T-helper 2 cell (primary cell): ENCODE measurements at regions not wholly inside any gene's neighbourhood (a gene's known extent, or its start where the extent isn't known, plus 50 kb on each side); places are given as distances from the start of the nearest gene placed in this dataset.

Source experiments
- DNase-seq, 5 experiments: peaks; one replicate each; pipeline versions ENCODE4 v3.0.0 to v3.0.0-alpha.2; 2012 to 2022

GRCh38 chr2:7225848-7226247 is 308.6 kb downstream of the RNF144A start:
- DNase-seq = no peak

DNA sequence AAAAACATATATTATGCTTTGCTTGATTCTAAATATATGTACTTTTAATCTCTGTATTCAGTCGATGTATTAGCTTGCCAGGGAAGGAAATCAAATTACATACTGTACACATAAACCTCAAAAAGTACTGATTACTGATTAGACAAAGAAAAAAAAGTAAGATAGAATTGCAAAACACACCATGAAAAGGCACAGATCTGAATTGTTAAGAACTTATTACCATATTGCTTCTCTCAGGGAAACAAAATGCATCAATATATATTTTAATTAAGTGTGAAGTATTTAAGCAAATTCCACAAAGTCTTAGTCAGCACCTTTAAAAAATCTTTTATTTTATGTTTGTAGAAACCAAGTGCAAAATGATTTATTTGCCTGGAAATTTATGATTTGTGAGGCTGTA is 309.3 kb downstream of the RNF144A start:
- no peak for DNase-seq

DNA sequence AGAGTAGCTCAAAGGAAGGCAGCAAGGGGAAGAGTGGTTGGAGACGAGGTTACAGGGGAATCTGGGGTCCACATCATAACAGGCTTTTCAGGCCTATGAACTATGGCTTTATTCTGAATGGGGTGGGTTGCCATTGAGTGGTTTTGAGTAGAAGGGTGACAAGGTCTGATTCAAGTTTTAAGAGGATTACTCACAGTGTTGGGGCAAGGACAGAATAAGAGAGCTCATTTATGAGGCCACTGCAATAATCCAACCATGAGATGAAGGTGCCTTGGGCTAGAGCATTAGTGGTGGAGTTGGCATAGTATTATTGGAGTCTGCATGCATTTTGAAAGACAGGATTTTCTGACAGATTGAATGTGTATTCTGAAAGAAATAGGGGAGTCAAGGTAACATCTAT is 315.9 kb downstream of the RNF144A start:
- DNase-seq = no peak

DNA sequence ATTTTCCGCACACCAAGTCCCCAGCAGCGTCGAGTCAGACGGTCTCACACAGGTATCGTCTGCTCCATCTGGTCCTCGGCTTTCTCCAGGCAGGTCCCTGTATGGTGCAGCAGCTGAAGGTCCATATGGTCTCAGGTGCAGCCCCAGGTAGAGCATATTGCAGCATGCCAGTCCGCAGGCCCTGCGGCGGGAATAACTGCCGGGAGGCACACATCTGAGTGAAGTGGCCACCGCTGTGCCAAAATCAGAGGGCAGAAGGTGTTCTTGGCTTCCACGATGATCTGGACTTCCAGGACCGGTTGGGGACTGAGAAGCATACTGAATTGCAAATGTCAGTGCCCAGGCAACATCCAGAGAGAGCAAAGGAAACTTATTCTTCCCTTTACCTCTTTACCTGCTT is 320.3 kb downstream of the RNF144A start:
- DNase-seq = no peak

- DNase-seq = no peak
These were observed 321.9 kb downstream of the RNF144A start for GRCh38 chr2:7239078-7239477.

GRCh38 chr2:7241041-7241745 is 324.0 kb downstream of the RNF144A start:
- no peak for DNase-seq

DNA sequence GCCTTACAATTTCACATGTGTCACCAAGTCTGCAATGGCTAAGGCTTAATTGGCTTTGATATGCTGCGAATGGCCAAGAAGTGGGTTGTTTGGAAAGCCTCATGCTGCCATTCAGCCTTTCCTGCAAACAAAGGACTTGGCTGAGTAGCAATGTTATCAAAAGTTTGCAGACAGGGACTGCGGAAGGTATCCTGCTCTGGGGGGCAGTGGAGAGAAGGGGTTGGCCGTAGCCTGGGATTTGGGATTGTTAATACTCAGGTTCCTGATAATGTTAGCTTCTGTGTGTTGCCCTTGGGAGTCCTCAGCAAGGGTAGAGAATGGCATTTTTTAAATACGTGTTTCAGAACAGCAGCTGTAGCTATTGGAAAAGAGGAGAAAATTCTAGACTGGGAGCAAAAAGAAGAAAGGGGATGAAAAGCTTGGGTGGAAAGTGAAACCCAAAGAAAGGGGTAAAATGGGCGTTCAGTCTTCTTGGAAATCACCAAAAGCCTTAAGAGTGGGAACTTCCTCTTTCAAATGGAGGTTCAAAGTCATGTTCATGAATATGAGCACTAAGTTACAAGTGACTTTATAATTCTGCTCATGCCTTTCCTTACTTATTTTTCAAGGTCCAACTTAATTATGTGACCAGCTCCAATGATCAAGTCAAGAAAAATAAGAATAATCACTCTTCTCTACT is 325.1 kb downstream of the RNF144A start:
- DNase-seq = no peak

- no peak for DNase-seq
These were observed 326.1 kb downstream of the RNF144A start for GRCh38 chr2:7243276-7243675.

GRCh38 chr2:7256377-7256776 is 339.2 kb downstream of the RNF144A start:
- DNase-seq = no peak

GRCh38 chr2:7262727-7263126 is 345.5 kb downstream of the RNF144A start:
- DNase-seq = no peak

DNA sequence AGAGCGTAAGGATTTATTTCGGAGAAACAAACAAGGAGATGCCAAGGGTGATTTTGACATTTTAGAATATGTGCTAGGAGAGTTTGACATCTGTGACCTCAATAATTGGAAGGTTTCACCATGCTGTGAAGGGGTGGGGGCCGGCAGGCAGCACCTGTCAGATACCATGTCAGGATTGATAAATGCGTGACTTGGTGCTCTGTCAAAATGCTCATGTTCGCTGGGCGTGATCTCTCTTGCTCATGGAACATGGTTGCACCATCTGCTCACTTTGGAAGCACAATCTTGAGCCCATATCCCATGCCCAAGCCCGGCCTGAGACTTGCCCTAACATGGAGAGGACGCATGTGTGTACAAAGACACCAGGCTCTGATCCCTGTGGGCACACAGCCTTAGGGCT is 347.6 kb downstream of the RNF144A start:
- DNase-seq = no peak

GRCh38 chr2:7265286-7265685 is 348.1 kb downstream of the RNF144A start:
- DNase-seq = no peak

DNA sequence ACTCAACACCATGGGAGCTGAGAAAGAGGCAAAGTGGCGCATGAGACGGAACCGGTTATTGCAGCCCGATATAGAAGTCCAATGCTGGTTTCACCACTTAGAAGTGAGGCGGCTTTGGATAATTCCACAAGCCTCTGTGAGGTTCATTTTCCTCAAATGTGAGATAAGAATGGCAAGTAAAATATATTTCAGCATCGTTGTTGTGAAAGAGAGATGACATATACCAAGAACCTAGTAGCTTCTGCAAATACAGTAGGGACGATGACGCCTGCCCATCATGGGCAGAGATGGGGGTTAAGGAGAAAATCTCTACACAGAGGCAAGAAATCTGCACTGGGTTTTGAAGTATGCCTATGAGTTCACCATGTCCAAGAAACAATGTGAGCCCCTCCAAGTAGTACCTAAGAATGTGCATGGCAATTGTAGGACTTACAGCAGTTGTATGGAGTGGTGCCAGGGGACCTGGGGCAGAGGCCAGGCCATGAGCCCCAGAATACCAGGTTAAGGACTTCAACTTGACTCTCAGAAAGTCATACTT is 352.0 kb downstream of the RNF144A start:
- DNase-seq = no peak

DNA sequence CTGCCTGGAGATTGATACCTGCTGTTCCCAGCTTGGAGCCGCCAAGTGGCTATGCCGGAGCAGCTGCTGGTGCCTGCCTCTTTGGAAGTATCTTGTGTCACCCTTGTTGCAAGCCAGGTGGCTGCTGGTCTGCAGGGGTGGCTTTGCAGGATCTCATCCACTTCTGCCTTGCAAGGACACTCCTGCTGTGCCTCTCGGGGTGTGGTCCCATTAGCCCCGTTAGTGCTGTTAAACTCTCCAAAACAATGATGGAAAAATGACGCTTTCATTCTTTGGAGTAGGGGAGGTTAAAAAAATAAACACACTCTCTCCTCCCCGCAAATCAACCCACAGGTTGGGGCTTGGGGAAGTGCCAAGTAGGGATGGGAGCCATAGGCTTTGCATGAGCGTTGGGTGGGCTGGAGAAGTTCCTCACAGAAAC is 352.8 kb downstream of the RNF144A start:
- DNase-seq = no peak

DNA sequence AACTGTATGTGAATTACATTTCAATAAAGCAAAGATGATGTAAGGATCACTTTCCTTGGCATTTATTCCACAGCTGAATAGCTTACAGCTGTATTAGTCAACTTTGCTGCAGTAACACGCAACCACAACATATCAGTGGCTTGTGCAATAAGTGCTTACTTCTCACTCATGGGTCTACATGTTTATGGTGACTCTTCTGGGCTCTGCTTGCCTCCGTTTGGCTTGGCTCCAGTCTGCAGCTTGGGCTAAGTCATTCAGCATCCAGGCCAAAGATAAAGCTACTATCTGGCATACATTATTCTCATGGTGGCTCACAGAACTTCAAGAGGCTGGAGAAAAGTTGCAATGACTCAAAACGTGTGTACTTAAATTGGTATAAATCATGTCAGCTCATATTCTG is 355.0 kb downstream of the RNF144A start:
- no peak for DNase-seq

DNA sequence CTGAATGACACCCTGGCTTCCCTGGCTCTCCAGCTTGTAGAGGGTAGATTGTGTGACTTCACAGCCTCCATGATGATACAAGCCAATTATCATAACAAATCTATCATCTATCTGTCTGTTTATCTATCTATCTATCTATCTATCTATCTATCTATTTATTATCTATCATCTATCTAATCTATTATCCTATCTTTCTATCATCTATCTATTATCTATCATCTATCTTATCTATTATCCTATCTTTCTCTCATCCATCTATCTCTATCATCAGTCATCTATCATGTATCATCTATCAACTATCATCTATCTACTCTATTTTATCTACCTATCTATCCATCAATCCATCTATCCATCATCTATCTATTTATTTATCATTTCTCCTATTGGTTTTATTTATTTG is 361.8 kb downstream of the RNF144A start:
- DNase-seq = no peak

- no peak for DNase-seq
These were observed 362.3 kb downstream of the RNF144A start for GRCh38 chr2:7279421-7279949.

DNA sequence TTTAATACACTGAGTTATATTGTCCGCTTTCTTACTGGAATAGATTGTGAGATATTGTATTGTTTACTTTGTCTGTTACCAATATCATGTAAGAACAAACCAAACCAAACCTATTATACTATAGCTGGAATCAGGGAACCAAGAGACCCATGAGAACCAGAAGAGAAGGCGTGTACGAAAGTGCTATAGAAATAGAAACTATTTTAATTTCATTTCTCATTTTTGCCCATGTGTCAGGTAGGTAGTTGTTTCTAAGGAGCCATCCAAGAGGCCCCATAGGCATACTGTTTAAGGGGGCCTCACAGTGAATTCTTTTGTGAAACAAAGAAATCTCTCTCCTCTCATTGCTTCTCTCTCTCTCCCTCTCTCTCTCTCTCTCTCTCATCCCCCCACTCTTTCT is 363.6 kb downstream of the RNF144A start:
- no peak for DNase-seq

DNA sequence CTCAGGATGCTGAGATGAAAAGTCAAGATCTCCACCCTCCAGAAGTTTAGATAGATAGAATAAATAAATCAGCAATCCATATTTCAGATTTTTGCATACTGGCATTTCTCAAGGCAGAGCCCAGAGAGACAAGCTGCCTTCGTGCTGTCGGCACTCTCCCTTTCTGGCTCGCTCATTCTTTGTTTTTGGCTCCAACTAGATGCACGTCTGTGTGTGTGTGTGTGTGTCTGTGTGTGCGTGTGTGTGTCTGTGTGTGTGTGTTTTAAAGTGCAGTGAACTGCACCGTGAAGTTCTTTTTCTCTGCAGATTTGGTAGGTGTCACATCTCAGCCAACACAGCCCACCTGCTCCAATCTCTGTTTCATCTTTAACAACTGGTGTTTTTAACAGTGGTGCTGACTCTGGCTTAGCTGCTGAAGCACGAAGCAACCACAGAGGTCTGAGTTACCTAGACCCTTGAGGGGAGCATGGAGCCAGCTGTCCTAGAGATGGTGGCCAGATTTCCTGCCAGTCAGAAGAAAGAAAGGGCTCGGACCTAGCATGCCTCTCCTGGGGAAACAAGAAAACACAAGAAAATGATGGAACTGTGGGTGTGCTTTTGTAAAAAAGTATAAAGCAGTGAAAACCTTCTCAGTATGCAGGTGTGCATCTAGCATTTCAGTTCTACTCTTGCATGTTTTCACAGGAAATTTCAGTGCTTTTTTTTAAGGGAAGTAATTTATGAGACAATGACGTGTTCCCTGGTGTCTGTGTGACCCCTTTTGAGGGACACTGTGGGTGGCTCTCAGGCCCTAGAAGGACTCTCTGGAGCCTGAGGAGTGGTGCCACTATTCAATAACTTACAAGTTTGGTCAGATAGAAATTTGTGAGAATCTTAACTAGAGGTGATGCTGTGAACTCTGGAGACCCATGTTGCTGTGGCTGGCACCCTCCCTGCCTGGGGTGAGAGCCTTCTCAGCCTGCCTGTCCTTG is 364.3 kb downstream of the RNF144A start:
- no peak for DNase-seq

- DNase-seq = no peak
These were observed 368.9 kb downstream of the RNF144A start for GRCh38 chr2:7286120-7286519.

DNA sequence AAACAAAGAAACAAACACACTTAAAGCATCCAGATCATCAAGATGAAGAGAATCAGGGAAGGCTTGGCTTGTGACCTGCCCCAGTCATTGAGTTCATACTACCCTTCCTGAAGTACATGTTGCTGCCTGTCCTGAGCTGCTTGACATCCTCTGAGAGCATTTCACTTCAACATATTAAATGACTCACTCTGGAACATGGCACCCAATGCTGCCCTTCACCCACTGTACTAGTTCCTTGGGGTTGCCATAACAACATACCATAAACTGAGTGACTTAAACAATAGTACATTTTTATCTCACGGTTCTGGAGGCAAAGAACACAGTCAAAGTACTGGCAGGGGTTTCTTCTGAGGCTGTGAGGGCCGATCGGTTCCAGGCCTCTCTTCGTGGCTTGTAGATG is 371.3 kb downstream of the RNF144A start:
- DNase-seq = no peak

DNA sequence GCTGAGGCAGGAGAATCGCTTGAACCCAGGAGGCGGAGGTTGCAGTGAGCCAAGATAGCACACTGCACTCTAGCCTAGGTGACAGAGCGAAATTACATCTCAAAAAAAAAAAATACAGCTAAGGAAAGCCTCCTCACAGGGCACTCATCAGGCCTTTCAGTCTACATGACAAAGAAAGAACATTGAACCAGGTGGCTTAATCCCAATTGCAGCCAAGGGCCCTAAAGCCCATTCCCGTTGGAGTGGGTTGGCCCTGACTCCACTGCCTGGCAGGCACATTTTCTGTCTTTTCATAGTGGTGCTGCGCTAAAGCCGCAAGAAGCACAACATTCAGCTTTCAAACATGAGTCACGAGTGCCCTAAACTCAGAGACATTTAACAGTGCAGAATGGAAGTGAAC is 372.5 kb downstream of the RNF144A start:
- no peak for DNase-seq

DNA sequence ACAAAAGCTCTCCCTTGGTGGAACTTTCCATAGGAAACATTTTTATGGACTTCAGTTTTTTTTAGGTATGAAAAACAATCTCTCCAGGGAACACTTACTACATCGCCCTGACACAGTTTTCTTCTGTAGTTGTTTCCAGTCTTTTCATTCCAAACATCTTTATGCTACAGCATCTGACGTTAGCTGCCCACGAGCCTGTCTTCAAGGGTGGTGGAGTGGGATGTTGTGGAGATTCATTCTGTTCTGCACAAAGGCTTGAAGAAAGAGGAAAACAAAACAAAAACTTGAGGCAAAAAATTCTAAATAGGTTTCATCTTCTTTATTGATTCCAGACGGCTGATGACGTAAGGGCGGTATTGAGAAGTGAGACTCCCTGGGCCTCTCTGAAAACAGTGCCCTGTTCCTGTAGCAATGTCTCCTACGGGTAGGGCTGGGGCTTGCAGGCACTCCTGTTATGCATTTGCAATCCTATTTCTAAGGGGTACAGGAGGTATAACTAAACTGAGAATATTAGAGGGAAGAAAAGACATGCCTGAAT is 375.0 kb downstream of the RNF144A start:
- no peak for DNase-seq
